Neural cell (in vitro differentiated cells): ENCODE measurements at regions not wholly inside any gene's neighbourhood (a gene's known extent, or its start where the extent isn't known, plus 50 kb on each side); places are given as distances from the start of the nearest gene placed in this dataset.

ENCODE experiments used
- H2AFZ ChIP-seq: fragments of 200-600, 300-800 bp; sonication (generic), shearing (Covaris generic); 2 replicates; pipeline ENCODE4 v1.6.0; 2014; ENCODE audit warnings: low read depth, mild to moderate bottlenecking, antibody characterized with exemption, low read length, moderate library complexity
- H3F3A ChIP-seq: fragments of 200-600 bp; shearing (Covaris generic); 2 replicates; pipeline ENCODE4 v1.6.1; 2016; ENCODE audit warnings: mild to moderate bottlenecking, moderate library complexity, mixed read lengths, antibody characterized with exemption, low read length; ENCODE audit not compliant: insufficient read depth, poor library complexity, severe bottlenecking
- H3K27ac ChIP-seq: fragments of 200-600, 300-800 bp; sonication (generic), shearing (Covaris generic); 2 replicates; pipeline ENCODE4 v1.5.1; 2014; ENCODE audit warnings: mild to moderate bottlenecking, low read length, moderate library complexity
- H3K27me3 ChIP-seq: fragments of 300-800, 200-600 bp; sonication (generic), shearing (Covaris generic); 2 replicates; pipeline ENCODE4 v1.6.0; 2014; ENCODE audit warnings: mild to moderate bottlenecking, low read depth, low read length, moderate library complexity; ENCODE audit not compliant: insufficient read depth
- H3K36me3 ChIP-seq: fragments of 300-800, 200-600 bp; sonication (generic), shearing (Covaris generic); 2 replicates; pipeline ENCODE4 v1.5.1; 2014; ENCODE audit warnings: mild to moderate bottlenecking, antibody characterized with exemption, low read length, moderate library complexity; ENCODE audit not compliant: insufficient read depth
- H3K4me2 ChIP-seq: fragments of 300-800, 200-600 bp; sonication (generic), shearing (Covaris generic); 2 replicates; pipeline ENCODE4 v1.6.0; 2014; ENCODE audit warnings: mild to moderate bottlenecking, low read length
- H3K4me3 ChIP-seq: fragments of 300-800, 200-600 bp; sonication (generic), shearing (Covaris generic); 2 replicates; pipeline ENCODE4 v1.5.1; 2014; ENCODE audit warnings: mild to moderate bottlenecking, low read length, moderate library complexity
- H3K79me2 ChIP-seq: fragments of 200-600 bp; shearing (Covaris generic); replicated peaks from 2 replicates; pipeline ENCODE4 v1.6.0; 2014; ENCODE audit warnings: mild to moderate bottlenecking, low read length, moderate library complexity; ENCODE audit not compliant: insufficient read depth
- H3K9ac ChIP-seq: fragments of 300-800, 200-600 bp; sonication (generic), shearing (Covaris generic); 2 replicates; pipeline ENCODE4 v1.6.1; 2016; ENCODE audit warnings: mild to moderate bottlenecking, low read length, mixed read lengths
- H3K9me2 ChIP-seq: fragments of 200-600 bp; shearing (Covaris generic); 2 replicates; pipeline ENCODE4 v1.6.1; 2016; ENCODE audit warnings: mild to moderate bottlenecking, low read length, mixed read lengths; ENCODE audit not compliant: insufficient read depth
- H3K9me3 ChIP-seq: fragments of 200-600, 300-800 bp; sonication (generic), shearing (Covaris generic); 2 replicates; pipeline ENCODE4 v1.6.1; 2016; ENCODE audit warnings: mild to moderate bottlenecking, mixed run types, low read length, moderate library complexity, mixed read lengths
- H4K20me1 ChIP-seq: fragments of 200-600 bp; shearing (Covaris generic); 2 replicates; pipeline ENCODE4 v1.6.1; 2016; ENCODE audit warnings: mild to moderate bottlenecking, mixed run types; ENCODE audit not compliant: insufficient read depth
- EP300 ChIP-seq: fragments of 450-650 bp; conservative IDR thresholded peaks from 2 replicates; pipeline ENCODE4 v1.6.1; 2014; ENCODE audit warnings: antibody characterized with exemption, mild to moderate bottlenecking, moderate library complexity; ENCODE audit not compliant: poor library complexity, severe bottlenecking
- EZH2 ChIP-seq: fragments of 200-600, 300-800 bp; shearing (Covaris generic), sonication (generic); IDR thresholded peaks from 2 replicates; pipeline ENCODE4 v1.6.1; 2014; ENCODE audit warnings: antibody characterized with exemption, low read length, borderline replicate concordance, mild to moderate bottlenecking; ENCODE audit not compliant: insufficient read depth, poor library complexity, severe bottlenecking
- MXI1 ChIP-seq: fragments of 450-650 bp; conservative IDR thresholded peaks from 2 replicates; pipeline ENCODE4 v1.6.1; 2014; ENCODE audit warnings: antibody characterized with exemption, mild to moderate bottlenecking; ENCODE audit not compliant: poor library complexity, severe bottlenecking
- POLR2AphosphoS5 ChIP-seq: IDR thresholded peaks from 2 replicates; pipeline ENCODE4 v1.6.1; 2012
- RAD21 ChIP-seq: fragments of 450-650 bp; conservative IDR thresholded peaks from 2 replicates; pipeline ENCODE4 v1.6.1; 2014; ENCODE audit warnings: antibody characterized with exemption, mild to moderate bottlenecking, moderate library complexity
- SMC3 ChIP-seq: fragments of 450-650 bp; conservative IDR thresholded peaks from 2 replicates; pipeline ENCODE4 v1.6.1; 2014; ENCODE audit warnings: antibody characterized with exemption, mild to moderate bottlenecking, moderate library complexity; ENCODE audit not compliant: poor library complexity
- TAF1 ChIP-seq: IDR thresholded peaks from 2 replicates; pipeline ENCODE4 v1.6.1; 2012; ENCODE audit warnings: low read depth
- TF ChIP-seq, protein P1 (sequence below): IDR thresholded peaks from 2 replicates; pipeline ENCODE4 v1.6.1; 2012; ENCODE audit warnings: borderline replicate concordance
- TF ChIP-seq, protein P2 (sequence below): fragments of 450-650 bp; IDR thresholded peaks from 2 replicates; pipeline ENCODE4 v1.5.1; 2014; ENCODE audit warnings: antibody characterized with exemption, mild to moderate bottlenecking, moderate library complexity; ENCODE audit not compliant: poor library complexity, severe bottlenecking

DNA sequence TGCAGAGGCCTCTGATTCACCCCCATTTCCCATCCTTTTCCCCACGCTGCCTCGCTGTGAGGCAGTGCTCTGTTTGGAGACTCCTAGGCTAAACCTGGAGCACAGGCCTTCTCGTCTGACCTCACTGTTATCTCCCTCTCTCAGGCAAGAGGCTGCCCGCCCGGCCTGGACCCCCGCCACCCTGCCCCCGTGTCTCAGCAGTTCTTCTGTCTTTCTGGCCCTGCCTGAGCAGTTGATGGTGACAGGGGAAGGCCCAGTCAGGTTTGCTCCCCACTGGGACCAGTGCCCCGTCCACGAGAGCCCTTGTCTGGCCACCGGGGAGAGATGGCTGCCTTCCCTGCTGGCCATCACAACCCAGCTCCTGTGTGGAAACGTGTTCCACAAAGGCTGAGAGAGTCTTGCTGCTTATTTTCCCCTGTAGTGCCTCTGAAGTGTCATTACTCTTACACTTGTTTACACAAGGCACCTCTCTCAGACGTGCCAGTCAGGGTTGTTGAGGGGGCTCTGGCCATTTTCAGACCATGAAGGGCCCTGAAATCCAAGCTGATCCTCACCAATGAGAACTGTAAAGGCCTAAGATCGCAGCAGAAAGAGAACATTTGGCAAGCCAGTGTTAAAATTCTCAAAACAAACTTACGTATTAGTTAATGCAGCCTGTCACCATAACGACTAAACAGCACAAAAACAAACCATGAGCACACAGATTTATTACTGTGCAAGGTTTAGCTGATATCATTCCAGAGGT is 210.9 kb downstream of the NDUFA10 start:
- H3K4me3 ChIP-seq, result no peak overlapping the region
- no peaks in the 10 kb centered on the region for H4K20me1 ChIP-seq
- no peaks in the 10 kb centered on the region for H3K27me3 ChIP-seq
- H2AFZ ChIP-seq, result no peak overlapping the region
- no peaks in the 10 kb centered on the region for H3K9me2 ChIP-seq
- H3K9ac ChIP-seq, result no peak overlapping the region
- no peaks in the 10 kb centered on the region for H3F3A ChIP-seq
- H3K4me2 ChIP-seq, result no peak overlapping the region
- no peak overlapping the region for H3K27ac ChIP-seq
- H3K36me3 ChIP-seq, result no peaks in the 10 kb centered on the region
- TF ChIP-seq RAD21, result no peak
- TF ChIP-seq, protein P1, sequence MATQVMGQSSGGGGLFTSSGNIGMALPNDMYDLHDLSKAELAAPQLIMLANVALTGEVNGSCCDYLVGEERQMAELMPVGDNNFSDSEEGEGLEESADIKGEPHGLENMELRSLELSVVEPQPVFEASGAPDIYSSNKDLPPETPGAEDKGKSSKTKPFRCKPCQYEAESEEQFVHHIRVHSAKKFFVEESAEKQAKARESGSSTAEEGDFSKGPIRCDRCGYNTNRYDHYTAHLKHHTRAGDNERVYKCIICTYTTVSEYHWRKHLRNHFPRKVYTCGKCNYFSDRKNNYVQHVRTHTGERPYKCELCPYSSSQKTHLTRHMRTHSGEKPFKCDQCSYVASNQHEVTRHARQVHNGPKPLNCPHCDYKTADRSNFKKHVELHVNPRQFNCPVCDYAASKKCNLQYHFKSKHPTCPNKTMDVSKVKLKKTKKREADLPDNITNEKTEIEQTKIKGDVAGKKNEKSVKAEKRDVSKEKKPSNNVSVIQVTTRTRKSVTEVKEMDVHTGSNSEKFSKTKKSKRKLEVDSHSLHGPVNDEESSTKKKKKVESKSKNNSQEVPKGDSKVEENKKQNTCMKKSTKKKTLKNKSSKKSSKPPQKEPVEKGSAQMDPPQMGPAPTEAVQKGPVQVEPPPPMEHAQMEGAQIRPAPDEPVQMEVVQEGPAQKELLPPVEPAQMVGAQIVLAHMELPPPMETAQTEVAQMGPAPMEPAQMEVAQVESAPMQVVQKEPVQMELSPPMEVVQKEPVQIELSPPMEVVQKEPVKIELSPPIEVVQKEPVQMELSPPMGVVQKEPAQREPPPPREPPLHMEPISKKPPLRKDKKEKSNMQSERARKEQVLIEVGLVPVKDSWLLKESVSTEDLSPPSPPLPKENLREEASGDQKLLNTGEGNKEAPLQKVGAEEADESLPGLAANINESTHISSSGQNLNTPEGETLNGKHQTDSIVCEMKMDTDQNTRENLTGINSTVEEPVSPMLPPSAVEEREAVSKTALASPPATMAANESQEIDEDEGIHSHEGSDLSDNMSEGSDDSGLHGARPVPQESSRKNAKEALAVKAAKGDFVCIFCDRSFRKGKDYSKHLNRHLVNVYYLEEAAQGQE, result no peak
- TF ChIP-seq, protein P2, sequence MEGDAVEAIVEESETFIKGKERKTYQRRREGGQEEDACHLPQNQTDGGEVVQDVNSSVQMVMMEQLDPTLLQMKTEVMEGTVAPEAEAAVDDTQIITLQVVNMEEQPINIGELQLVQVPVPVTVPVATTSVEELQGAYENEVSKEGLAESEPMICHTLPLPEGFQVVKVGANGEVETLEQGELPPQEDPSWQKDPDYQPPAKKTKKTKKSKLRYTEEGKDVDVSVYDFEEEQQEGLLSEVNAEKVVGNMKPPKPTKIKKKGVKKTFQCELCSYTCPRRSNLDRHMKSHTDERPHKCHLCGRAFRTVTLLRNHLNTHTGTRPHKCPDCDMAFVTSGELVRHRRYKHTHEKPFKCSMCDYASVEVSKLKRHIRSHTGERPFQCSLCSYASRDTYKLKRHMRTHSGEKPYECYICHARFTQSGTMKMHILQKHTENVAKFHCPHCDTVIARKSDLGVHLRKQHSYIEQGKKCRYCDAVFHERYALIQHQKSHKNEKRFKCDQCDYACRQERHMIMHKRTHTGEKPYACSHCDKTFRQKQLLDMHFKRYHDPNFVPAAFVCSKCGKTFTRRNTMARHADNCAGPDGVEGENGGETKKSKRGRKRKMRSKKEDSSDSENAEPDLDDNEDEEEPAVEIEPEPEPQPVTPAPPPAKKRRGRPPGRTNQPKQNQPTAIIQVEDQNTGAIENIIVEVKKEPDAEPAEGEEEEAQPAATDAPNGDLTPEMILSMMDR, result no peak
- TF ChIP-seq TAF1, result no peak
- TF ChIP-seq MXI1, result no peak
- TF ChIP-seq POLR2AphosphoS5, result no peak
- no peak for TF ChIP-seq EZH2
- TF ChIP-seq SMC3, result no peak
- TF ChIP-seq EP300, result no peak
- no peaks in the 10 kb centered on the region for H3K9me3 ChIP-seq
- H3K79me2 ChIP-seq, result no peaks in the 10 kb centered on the region

DNA sequence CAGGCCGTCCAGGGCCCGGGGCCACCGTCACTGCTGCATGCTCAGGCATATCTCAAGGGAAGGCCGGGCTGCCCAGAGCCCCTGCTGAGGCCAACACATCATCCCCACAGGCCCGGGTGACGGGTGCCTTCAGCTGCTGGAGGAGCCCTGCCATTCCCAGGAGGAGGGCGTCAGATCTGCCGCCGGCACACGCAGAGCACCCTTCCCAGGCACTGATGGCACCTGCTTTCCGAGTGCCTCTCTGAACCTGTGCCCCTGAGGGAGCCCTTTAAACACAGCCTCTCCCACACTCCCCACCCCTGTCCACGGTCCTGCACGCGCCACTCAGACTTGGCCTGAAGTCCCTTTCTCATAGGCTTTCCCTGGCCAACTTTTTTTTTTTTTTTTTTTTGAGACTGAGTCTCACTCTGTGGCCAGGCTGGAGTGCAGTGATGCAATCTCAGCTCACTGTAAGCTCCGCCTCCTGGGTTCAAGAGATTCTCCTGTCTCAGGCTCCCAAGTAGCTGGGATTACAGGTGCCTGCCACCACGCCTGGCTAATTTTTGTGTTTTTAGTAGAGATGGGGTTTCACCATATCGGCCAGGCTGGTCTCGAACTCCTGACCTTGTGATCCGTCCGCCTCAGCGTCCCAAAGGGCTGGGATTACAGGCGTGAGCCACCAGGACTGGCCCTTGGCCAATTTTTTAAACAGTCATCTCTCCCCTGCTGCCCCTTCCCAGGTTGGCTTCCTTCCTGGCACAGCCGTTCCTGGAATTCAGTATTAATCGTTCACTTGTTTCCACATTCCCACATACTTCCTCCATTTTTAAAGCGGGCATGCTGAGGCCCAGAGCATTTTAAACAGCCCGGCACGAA is 211.7 kb downstream of the NDUFA10 start:
- Histone ChIP-seq H4K20me1 (no peaks in the 10 kb centered on the region), H3F3A (no peaks in the 10 kb centered on the region), H3K4me2 (no peak overlapping the region), H3K9me3 (no peaks in the 10 kb centered on the region), H3K9me2 (no peaks in the 10 kb centered on the region), H3K79me2 (no peaks in the 10 kb centered on the region), H2AFZ (no peak overlapping the region), H3K4me3 (no peak overlapping the region), H3K36me3 (no peaks in the 10 kb centered on the region), H3K27ac (no peak overlapping the region), H3K9ac (no peak overlapping the region), H3K27me3 (no peaks in the 10 kb centered on the region)
- TF ChIP-seq TAF1 (no peak), MXI1 (no peak), EZH2 (no peak), EP300 (no peak), POLR2AphosphoS5 (no peak), SMC3 (no peak), RAD21 (no peak)
- TF ChIP-seq, protein P2, result no peak
- TF ChIP-seq, protein P1, result no peak
